ENCODE measurements at regions not wholly inside any gene's neighbourhood (a gene's known extent, or its start where the extent isn't known, plus 50 kb on each side); places are given as distances from the start of the nearest gene placed in this dataset.
"Not testable (repeated sequence)": the region's sequence is repeated elsewhere in the genome, so short reads cannot be mapped to it uniquely, and the experiment has no call there.

GRCh38 chr1:79705218-79705617 is 698.7 kb upstream of the ADGRL4 start:
- no peak for TF ChIP-seq CTCF (conservative IDR thresholded peaks at IDR 0.05; ENCODE audit: low read depth, low read length)
- no peak overlapping the region for H3K4me3 ChIP-seq (ENCODE audit: low read length)
- no peak for DNase-seq (ENCODE audit: low read depth)

GRCh38 chr1:79704067-79704466 is 697.5 kb upstream of the ADGRL4 start:
- TF ChIP-seq CTCF (conservative IDR thresholded peaks at IDR 0.05; ENCODE audit: low read depth, low read length) = no peak
- no peak overlapping the region for H3K4me3 ChIP-seq (ENCODE audit: low read length)
- DNase-seq (ENCODE audit: low read depth) = no peak

GRCh38 chr1:79702336-79702999 is 695.9 kb upstream of the ADGRL4 start:
- H3K4me3 ChIP-seq (ENCODE audit: low read length) = not testable (repeated sequence)
- peak; percentile 21 for DNase-seq (ENCODE audit: low read depth)

- no peak for TF ChIP-seq CTCF (conservative IDR thresholded peaks at IDR 0.05; ENCODE audit: low read depth, low read length)
- H3K4me3 ChIP-seq (ENCODE audit: low read length) = no peak overlapping the region
- DNase-seq (ENCODE audit: low read depth) = no peak
Observed at GRCh38 chr1:79695138-79695537, 688.6 kb upstream of the ADGRL4 start.

- no peak overlapping the region for H3K4me3 ChIP-seq (ENCODE audit: low read length)
- DNase-seq (ENCODE audit: low read depth) = no peak
- no peak for TF ChIP-seq CTCF (conservative IDR thresholded peaks at IDR 0.05; ENCODE audit: low read depth, low read length)
Observed at GRCh38 chr1:79694241-79694640, 687.7 kb upstream of the ADGRL4 start.

- no peak for TF ChIP-seq CTCF (conservative IDR thresholded peaks at IDR 0.05; ENCODE audit: low read depth, low read length)
- no peak overlapping the region for H3K4me3 ChIP-seq (ENCODE audit: low read length)
- DNase-seq (ENCODE audit: low read depth) = no peak
Observed at GRCh38 chr1:79693441-79694114, 687.0 kb upstream of the ADGRL4 start.

- TF ChIP-seq CTCF (conservative IDR thresholded peaks at IDR 0.05; ENCODE audit: low read depth, low read length) = no peak
- DNase-seq (ENCODE audit: low read depth) = no peak
Observed at GRCh38 chr1:79692519-79692918, 686.0 kb upstream of the ADGRL4 start.

More at GRCh38 chr1:79692519-79692918, 686.0 kb upstream of the ADGRL4 start:
- no peak overlapping the region for H3K4me3 ChIP-seq (ENCODE audit: low read length)
